Heart left ventricle (tissue), 13 donors: ENCODE measurements at regions not wholly inside any gene's neighbourhood (a gene's known extent, or its start where the extent isn't known, plus 50 kb on each side); places are given as distances from the start of the nearest gene placed in this dataset.

Experiments
- POLR2A ChIP-seq, 2 donors: fragments of 450-650 bp; IDR thresholded peaks; one replicate each; pipeline ENCODE4 v1.6.1; 2017; ENCODE audit warnings: antibody characterized with exemption in 2 of 2, mild to moderate bottlenecking in 2 of 2, moderate library complexity in 2 of 2
- TF ChIP-seq, protein P1 (sequence below), 12 donors: fragments of 200-600 bp; sonication (generic) in 4 of 12; IDR thresholded peaks; one replicate each; pipeline versions ENCODE4 v1.5.0 to v1.8.0; 2018 to 2022; ENCODE audit warnings: antibody characterized with exemption in 12 of 12, mild to moderate bottlenecking in 5 of 12
- donor health status: ischemic (EF 13 %, LVEDD 7.1; RV severe dilation, severe dysfunction).
- donor health status: DM: no; HTN: yes; CAD: no.
- donor health status: DM: no; HTN: no; CAD: no.
- donor health status: ischemic (EF 25% LVEDD 6.9; RV normal size, moderate dysfunction).
- donor health status: ischemic (EF 25% LVEDD 5.7; RV mildly dilated, moderate dysfunction).
- donor health status: ischemic (EF 35%, LVEDD 5.7; RV mildly dilated, moderate dysfunction).
- donor health status: nonischemic (EF 11% LVEDD 7.7; RV severe dilation, severe dysfunction).
- donor health status: DM: yes; HTN: yes; CAD: no.
- donor health status: PGD.
- donor health status: ischemic (EF 29% LVEDD 5.4; RV normal size, mild dysfunction).
- donor health status: nonischemic (EF 23%, LVEDD 6.1; RV moderate dilation, normal function).

DNA sequence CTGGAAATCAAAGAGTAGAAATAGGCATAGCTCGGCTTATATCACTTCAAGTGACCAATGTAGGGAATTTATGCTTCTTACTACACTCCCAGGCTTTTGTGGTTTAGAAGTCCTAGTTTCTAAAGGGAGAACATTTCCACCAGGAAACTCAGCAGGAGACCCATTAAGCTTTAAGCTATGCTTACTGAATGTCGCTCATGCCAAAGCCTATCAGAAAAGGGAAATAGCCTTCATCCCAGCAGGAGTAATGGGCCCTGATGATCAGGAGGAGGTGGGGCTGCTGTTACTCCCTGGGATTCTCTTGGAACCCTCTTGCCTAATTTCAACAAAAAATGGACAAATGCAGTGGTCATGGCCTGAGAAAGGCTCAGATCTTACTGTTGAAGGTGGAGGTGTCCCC lies 54.5 kb upstream of the SEMA6A start:
- TF ChIP-seq, protein P1, sequence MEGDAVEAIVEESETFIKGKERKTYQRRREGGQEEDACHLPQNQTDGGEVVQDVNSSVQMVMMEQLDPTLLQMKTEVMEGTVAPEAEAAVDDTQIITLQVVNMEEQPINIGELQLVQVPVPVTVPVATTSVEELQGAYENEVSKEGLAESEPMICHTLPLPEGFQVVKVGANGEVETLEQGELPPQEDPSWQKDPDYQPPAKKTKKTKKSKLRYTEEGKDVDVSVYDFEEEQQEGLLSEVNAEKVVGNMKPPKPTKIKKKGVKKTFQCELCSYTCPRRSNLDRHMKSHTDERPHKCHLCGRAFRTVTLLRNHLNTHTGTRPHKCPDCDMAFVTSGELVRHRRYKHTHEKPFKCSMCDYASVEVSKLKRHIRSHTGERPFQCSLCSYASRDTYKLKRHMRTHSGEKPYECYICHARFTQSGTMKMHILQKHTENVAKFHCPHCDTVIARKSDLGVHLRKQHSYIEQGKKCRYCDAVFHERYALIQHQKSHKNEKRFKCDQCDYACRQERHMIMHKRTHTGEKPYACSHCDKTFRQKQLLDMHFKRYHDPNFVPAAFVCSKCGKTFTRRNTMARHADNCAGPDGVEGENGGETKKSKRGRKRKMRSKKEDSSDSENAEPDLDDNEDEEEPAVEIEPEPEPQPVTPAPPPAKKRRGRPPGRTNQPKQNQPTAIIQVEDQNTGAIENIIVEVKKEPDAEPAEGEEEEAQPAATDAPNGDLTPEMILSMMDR (IDR thresholded peaks at IDR 0.05), result no peak
- TF ChIP-seq POLR2A (IDR thresholded peaks at IDR 0.05), result no peak
